GM12878 (cell line): ENCODE measurements at regions not wholly inside any gene's neighbourhood (a gene's known extent, or its start where the extent isn't known, plus 50 kb on each side); places are given as distances from the start of the nearest gene placed in this dataset.

ENCODE experiments used
- ATAC-seq: fragments of 200-7000 bp; cut with Tn5 transposase; 3 replicates; pipeline ENCODE4 v1.9.1; 2020; ENCODE audit warnings: mild to moderate bottlenecking, moderate library complexity
- BruUV-seq: library from RNA; stranded (reverse); fragments of 400-500 nt; replicated peaks from 2 replicates; lab custom pipeline; 2021; lab: Mats Ljungman, UMichigan
- CTCF ChIA-PET: fragments of 300-600 bp; sonication (Branson Sonifier 250); formaldehyde crosslinking; extraction: SDS; loops from one replicate; lab custom pipeline; 2021; ENCODE audit warnings: inconsistent platforms; lab: Yijun Ruan, JAX
- POLR2A ChIA-PET: fragments of 350-600 bp; formaldehyde crosslinking; extraction: SDS; loops from one replicate; lab custom pipeline; 2021; ENCODE audit warnings: inconsistent platforms; lab: Charles Lee
- RAD21 ChIA-PET: fragments of 300-600 bp; sonication (Branson Sonifier 250); formaldehyde crosslinking; loops from one replicate; lab custom pipeline; 2023; ENCODE audit warnings: antibody characterized with exemption; ENCODE audit not compliant: unreplicated experiment; lab: Charles Lee
- SMC1A ChIA-PET: fragments of 300-600 bp; sonication (Branson Sonifier 250); formaldehyde crosslinking; loops from one replicate; lab custom pipeline; 2023; ENCODE audit not compliant: unreplicated experiment, uncharacterized antibody; lab: Charles Lee
- DNase-seq: peaks from one replicate; pipeline ENCODE4 v3.0.0-alpha.2; 2011; ENCODE audit warnings: low read depth, low spot score
- FAIRE-seq: peaks from 3 replicates; lab custom pipeline; 2011; peaks lifted over from hg19 to GRCh38; lab: Jason Lieb, UNC
- H2AFZ ChIP-seq: 2 replicates; pipeline ENCODE4 v1.6.0; 2011; ENCODE audit warnings: low read depth, low read length, control low read depth; ENCODE audit not compliant: control insufficient read depth
- H3K27ac ChIP-seq: 2 replicates; pipeline ENCODE4 v1.5.1; 2011; ENCODE audit warnings: control low read depth; ENCODE audit not compliant: control insufficient read depth, insufficient read depth
- H3K27me3 ChIP-seq, 2 experiments: replicated peaks in 1 of 2; 2 replicates each; pipeline versions ENCODE4 v1.6.0 to v1.6.1; 2011; ENCODE audit warnings: low read length in 1 of 2; ENCODE audit not compliant: control insufficient read depth in 2 of 2, insufficient read depth in 2 of 2
- H3K36me3 ChIP-seq, 2 experiments: 2 replicates each; pipeline ENCODE4 v1.5.1; 2011; ENCODE audit warnings: low read length in 1 of 2; ENCODE audit not compliant: control insufficient read depth in 2 of 2, insufficient read depth in 2 of 2
- H3K4me1 ChIP-seq: 2 replicates; pipeline ENCODE4 v1.6.1; 2011; ENCODE audit warnings: mild to moderate bottlenecking, low read length, moderate library complexity, mixed read lengths; ENCODE audit not compliant: control insufficient read depth, insufficient read depth
- H3K4me2 ChIP-seq: 2 replicates; pipeline ENCODE4 v1.6.0; 2011; ENCODE audit warnings: control low read depth; ENCODE audit not compliant: control insufficient read depth, insufficient read depth
- H3K4me3 ChIP-seq: fragments of 200-600 bp; sonication (generic); 2 replicates; pipeline ENCODE4 v1.5.1; 2016
- H3K79me2 ChIP-seq: 2 replicates; pipeline ENCODE4 v1.6.0; 2011; ENCODE audit warnings: low read length; ENCODE audit not compliant: control insufficient read depth, insufficient read depth
- H3K9ac ChIP-seq: 2 replicates; pipeline ENCODE4 v1.8.0; 2011; ENCODE audit warnings: low read length, control low read depth, mixed read lengths; ENCODE audit not compliant: control insufficient read depth, insufficient read depth
- H3K9me3 ChIP-seq: replicated peaks from 3 replicates; pipeline ENCODE4 v1.5.1; 2011; ENCODE audit warnings: mild to moderate bottlenecking, low read length; ENCODE audit not compliant: control insufficient read depth, insufficient read depth
- H4K20me1 ChIP-seq: 2 replicates; pipeline ENCODE4 v1.6.0; 2011; ENCODE audit not compliant: control insufficient read depth, insufficient read depth
- CREM ChIP-seq: IDR thresholded peaks from 2 replicates; pipeline ENCODE4 v1.6.1; 2014; ENCODE audit warnings: antibody characterized with exemption, low read depth
- DPF2 ChIP-seq: fragments of 450-650 bp; IDR thresholded peaks from 2 replicates; pipeline ENCODE4 v1.6.1; 2017; ENCODE audit warnings: mild to moderate bottlenecking
- GABPA ChIP-seq: IDR thresholded peaks from 2 replicates; pipeline ENCODE4 v1.6.1; 2014; ENCODE audit warnings: antibody characterized with exemption, low read depth, mild to moderate bottlenecking, inconsistent platforms
- HCFC1 ChIP-seq: fragments of 150-350 bp; IDR thresholded peaks from 2 replicates; pipeline ENCODE4 v1.6.1; 2014; ENCODE audit warnings: low read length
- MYB ChIP-seq: fragments of 150-350 bp; IDR thresholded peaks from 2 replicates; pipeline ENCODE4 v1.6.1; 2014; ENCODE audit warnings: mild to moderate bottlenecking, low read depth, low read length, borderline replicate concordance
- PBX3 ChIP-seq: IDR thresholded peaks from 2 replicates; pipeline ENCODE4 v1.6.1; 2011; ENCODE audit warnings: mild to moderate bottlenecking, low read depth, low read length, moderate library complexity; ENCODE audit not compliant: insufficient replicate concordance
- SMAD5 ChIP-seq: IDR thresholded peaks from 2 replicates; pipeline ENCODE4 v1.6.1; 2016; ENCODE audit warnings: antibody characterized with exemption, low read depth
- TAF1 ChIP-seq: IDR thresholded peaks from 2 replicates; pipeline ENCODE4 v1.6.1; 2011; ENCODE audit warnings: mild to moderate bottlenecking, low read depth, low read length, borderline replicate concordance
- YBX1 ChIP-seq: fragments of 450-650 bp; IDR thresholded peaks from 2 replicates; pipeline ENCODE4 v1.6.1; 2016; ENCODE audit warnings: antibody characterized with exemption
- ZNF207 ChIP-seq: fragments of 450-650 bp; IDR thresholded peaks from 2 replicates; pipeline ENCODE4 v1.6.1; 2014; ENCODE audit warnings: antibody characterized with exemption, mild to moderate bottlenecking, borderline replicate concordance
- ZNF622 ChIP-seq: fragments of 450-650 bp; IDR thresholded peaks from 2 replicates; pipeline ENCODE4 v1.6.1; 2017; ENCODE audit warnings: mild to moderate bottlenecking, inconsistent platforms
- WGBS: methylation state at CpG from one replicate; pipeline ENCODE4 v1.1.6; 2016; ENCODE audit warnings: low lambda C conversion rate; ENCODE audit not compliant: insufficient replicate concordance, insufficient coverage; ENCODE audit errors: missing lambda C conversion rate; 5-methylcytosine and 5-hydroxymethylcytosine counted together
- in situ Hi-C: fragments of 300-500 bp; cut with MboI; formaldehyde crosslinking; loops from 9 replicates; pipeline ENCODE4 v1.14.3; 2018; ENCODE audit warnings: mixed read lengths
- intact Hi-C: fragments of 100-400 bp; cut with micrococcal nuclease; formaldehyde crosslinking; loops from one replicate; pipeline ENCODE4 v1.14.2; 2022; ENCODE audit not compliant: unreplicated experiment
- TF ChIP-seq, protein P1 (sequence below), 3 experiments: IDR thresholded peaks in 2 of 3; conservative IDR thresholded peaks in 1 of 3; 2 replicates each; pipeline ENCODE4 v1.5.1; 2011; ENCODE audit warnings: low read depth in 3 of 3, low read length in 3 of 3, mild to moderate bottlenecking in 3 of 3, control low read depth in 2 of 3, moderate library complexity in 2 of 3, inconsistent platforms in 1 of 3, mixed read lengths in 1 of 3; ENCODE audit not compliant: control insufficient read depth in 2 of 3, insufficient read depth in 1 of 3; ENCODE audit errors: extremely low read depth in 1 of 3
- TF ChIP-seq, protein P2 (sequence below): IDR thresholded peaks from 2 replicates; pipeline ENCODE4 v1.6.1; 2012; ENCODE audit warnings: mild to moderate bottlenecking, low read depth, low read length

GRCh38 chr3:73235768-73236167 is 174.3 kb downstream of the EBLN2 start:
- no peaks in the 10 kb centered on the region for H3K36me3 ChIP-seq
- RAD21 ChIA-PET: no interaction called here
- no peaks in the 10 kb centered on the region for H3K9me3 ChIP-seq
- POLR2A ChIA-PET: no interaction called here
- no TSS peak for BruUV-seq
- in situ Hi-C loops (no loop called here), intact Hi-C loops (no loop called here)
- no peak for DNase-seq
- no peak overlapping the region for H3K9ac ChIP-seq
- CTCF ChIA-PET: no interaction called here
- peaks cover 0 to 1% of the 10 kb centered on the region in 2 experiments; a peak in 2 of 4 replicates for H3K27me3 ChIP-seq
- SMC1A ChIA-PET: no interaction called here
- H3K4me3 ChIP-seq: no peak overlapping the region
- FAIRE-seq: no peak
- no peaks in the 10 kb centered on the region for H4K20me1 ChIP-seq
- H2AFZ ChIP-seq: no peak overlapping the region
- TF ChIP-seq PBX3: no peak
- TF ChIP-seq TAF1: no peak
- TF ChIP-seq, protein P1, sequence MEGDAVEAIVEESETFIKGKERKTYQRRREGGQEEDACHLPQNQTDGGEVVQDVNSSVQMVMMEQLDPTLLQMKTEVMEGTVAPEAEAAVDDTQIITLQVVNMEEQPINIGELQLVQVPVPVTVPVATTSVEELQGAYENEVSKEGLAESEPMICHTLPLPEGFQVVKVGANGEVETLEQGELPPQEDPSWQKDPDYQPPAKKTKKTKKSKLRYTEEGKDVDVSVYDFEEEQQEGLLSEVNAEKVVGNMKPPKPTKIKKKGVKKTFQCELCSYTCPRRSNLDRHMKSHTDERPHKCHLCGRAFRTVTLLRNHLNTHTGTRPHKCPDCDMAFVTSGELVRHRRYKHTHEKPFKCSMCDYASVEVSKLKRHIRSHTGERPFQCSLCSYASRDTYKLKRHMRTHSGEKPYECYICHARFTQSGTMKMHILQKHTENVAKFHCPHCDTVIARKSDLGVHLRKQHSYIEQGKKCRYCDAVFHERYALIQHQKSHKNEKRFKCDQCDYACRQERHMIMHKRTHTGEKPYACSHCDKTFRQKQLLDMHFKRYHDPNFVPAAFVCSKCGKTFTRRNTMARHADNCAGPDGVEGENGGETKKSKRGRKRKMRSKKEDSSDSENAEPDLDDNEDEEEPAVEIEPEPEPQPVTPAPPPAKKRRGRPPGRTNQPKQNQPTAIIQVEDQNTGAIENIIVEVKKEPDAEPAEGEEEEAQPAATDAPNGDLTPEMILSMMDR (IDR thresholded peaks at IDR 0.05 in 2 of 3, conservative IDR thresholded peaks at IDR 0.05 in 1 of 3; ENCODE audit: control insufficient read depth in 2 of 3, extremely low read depth in 1 of 3, insufficient read depth in 1 of 3, low read depth in 3 of 3, low read length in 3 of 3): no peak
- no peak for TF ChIP-seq HCFC1
- TF ChIP-seq YBX1: no peak
- no peak for TF ChIP-seq ZNF207
- TF ChIP-seq MYB: no peak
- TF ChIP-seq ZNF622: no peak
- no peak for TF ChIP-seq CREM
- TF ChIP-seq, protein P2, sequence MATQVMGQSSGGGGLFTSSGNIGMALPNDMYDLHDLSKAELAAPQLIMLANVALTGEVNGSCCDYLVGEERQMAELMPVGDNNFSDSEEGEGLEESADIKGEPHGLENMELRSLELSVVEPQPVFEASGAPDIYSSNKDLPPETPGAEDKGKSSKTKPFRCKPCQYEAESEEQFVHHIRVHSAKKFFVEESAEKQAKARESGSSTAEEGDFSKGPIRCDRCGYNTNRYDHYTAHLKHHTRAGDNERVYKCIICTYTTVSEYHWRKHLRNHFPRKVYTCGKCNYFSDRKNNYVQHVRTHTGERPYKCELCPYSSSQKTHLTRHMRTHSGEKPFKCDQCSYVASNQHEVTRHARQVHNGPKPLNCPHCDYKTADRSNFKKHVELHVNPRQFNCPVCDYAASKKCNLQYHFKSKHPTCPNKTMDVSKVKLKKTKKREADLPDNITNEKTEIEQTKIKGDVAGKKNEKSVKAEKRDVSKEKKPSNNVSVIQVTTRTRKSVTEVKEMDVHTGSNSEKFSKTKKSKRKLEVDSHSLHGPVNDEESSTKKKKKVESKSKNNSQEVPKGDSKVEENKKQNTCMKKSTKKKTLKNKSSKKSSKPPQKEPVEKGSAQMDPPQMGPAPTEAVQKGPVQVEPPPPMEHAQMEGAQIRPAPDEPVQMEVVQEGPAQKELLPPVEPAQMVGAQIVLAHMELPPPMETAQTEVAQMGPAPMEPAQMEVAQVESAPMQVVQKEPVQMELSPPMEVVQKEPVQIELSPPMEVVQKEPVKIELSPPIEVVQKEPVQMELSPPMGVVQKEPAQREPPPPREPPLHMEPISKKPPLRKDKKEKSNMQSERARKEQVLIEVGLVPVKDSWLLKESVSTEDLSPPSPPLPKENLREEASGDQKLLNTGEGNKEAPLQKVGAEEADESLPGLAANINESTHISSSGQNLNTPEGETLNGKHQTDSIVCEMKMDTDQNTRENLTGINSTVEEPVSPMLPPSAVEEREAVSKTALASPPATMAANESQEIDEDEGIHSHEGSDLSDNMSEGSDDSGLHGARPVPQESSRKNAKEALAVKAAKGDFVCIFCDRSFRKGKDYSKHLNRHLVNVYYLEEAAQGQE: no peak
- TF ChIP-seq SMAD5: no peak
- TF ChIP-seq DPF2: no peak
- TF ChIP-seq GABPA: no peak
- 0% methylated on average over 7 of the region's 7 CpGs for WGBS
- H3K4me2 ChIP-seq: no peak overlapping the region
- H3K79me2 ChIP-seq: no peaks in the 10 kb centered on the region
- no peak overlapping the region for H3K27ac ChIP-seq
- no peaks in the 10 kb centered on the region for H3K4me1 ChIP-seq
- no peak for ATAC-seq
